ENCODE measurements at regions not wholly inside any gene's neighbourhood (a gene's known extent, or its start where the extent isn't known, plus 50 kb on each side); places are given as distances from the start of the nearest gene placed in this dataset.

DNA sequence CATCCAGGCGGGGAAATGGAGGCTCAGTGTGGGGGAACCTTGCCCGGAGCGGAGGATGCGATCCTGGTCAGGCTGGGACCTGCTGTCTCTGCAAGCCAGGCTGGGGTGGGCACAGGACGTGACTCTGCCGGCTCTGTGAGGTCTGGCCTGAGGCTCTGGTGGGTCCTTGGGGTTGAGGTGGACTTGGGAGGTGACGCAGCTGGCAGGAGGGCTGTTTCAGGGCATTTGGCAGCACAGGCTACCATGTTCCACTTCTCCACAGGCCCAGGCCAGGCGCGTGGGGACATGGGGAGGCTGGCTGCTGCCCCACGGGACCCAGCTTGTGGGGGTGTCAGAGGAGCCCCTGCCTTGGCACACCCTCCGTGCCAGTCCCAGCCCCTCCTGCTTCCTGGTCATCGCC, 1199.7 kb downstream of the BRD1 start:
- Histone ChIP-seq H3K79me2 (ENCODE audit: insufficient read depth, low read length) (no peaks in the 10 kb centered on the region), H3K4me3 (ENCODE audit: insufficient read depth, low read length, poor library complexity, severe bottlenecking) (no peak overlapping the region), H3K27me3 (ENCODE audit: low read length) (no peaks in the 10 kb centered on the region), H3F3A (ENCODE audit: insufficient read depth) (no peaks in the 10 kb centered on the region), H3K9me3 (ENCODE audit: insufficient read depth, low read length) (no peaks in the 10 kb centered on the region), H2AFZ (ENCODE audit: low read depth, low read length, severe bottlenecking) (no peak overlapping the region), H3K27ac (ENCODE audit: low read depth, low read length) (no peak overlapping the region), H3K9me2 (replicated peaks; ENCODE audit: insufficient read depth, low read length) (no peaks in the 10 kb centered on the region), H4K20me1 (ENCODE audit: low read depth, low read length) (no peaks in the 10 kb centered on the region), H3K4me2 (ENCODE audit: low read depth, low read length, poor library complexity, severe bottlenecking) (no peak overlapping the region), H3K9ac (ENCODE audit: low read length) (no peak overlapping the region), H3K36me3 (ENCODE audit: low read length) (no peaks in the 10 kb centered on the region)
- TF ChIP-seq, protein P1, sequence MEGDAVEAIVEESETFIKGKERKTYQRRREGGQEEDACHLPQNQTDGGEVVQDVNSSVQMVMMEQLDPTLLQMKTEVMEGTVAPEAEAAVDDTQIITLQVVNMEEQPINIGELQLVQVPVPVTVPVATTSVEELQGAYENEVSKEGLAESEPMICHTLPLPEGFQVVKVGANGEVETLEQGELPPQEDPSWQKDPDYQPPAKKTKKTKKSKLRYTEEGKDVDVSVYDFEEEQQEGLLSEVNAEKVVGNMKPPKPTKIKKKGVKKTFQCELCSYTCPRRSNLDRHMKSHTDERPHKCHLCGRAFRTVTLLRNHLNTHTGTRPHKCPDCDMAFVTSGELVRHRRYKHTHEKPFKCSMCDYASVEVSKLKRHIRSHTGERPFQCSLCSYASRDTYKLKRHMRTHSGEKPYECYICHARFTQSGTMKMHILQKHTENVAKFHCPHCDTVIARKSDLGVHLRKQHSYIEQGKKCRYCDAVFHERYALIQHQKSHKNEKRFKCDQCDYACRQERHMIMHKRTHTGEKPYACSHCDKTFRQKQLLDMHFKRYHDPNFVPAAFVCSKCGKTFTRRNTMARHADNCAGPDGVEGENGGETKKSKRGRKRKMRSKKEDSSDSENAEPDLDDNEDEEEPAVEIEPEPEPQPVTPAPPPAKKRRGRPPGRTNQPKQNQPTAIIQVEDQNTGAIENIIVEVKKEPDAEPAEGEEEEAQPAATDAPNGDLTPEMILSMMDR (IDR thresholded peaks at IDR 0.05; ENCODE audit: insufficient read depth, low read length, poor library complexity, severe bottlenecking): no peak
- TF ChIP-seq EZH2phosphoT487 (conservative IDR thresholded peaks at IDR 0.05; ENCODE audit: low read length): no peak

DNA sequence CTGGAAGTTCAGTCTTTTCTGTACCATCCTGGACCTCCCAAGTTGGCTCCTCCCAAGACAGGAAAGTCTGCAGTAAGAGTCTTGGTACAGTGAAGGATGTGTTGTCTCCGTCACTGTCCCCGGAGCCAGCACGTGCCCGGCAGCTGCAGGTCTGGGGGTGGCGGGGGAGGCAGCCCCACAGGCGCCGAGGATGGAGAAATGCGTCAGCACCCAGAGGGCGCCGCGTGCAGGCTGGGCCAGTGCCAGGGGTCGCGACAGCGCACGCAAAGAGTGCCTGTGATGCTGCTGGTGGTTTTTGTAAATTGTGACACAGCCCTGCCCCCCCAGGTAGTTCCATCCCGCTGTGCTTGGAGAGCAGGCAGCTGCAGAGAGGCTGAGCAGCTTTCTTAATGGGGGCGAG, 1200.5 kb downstream of the BRD1 start:
- H3K9ac ChIP-seq (ENCODE audit: low read length): no peak overlapping the region
- no peak overlapping the region for H3K4me2 ChIP-seq (ENCODE audit: low read depth, low read length, poor library complexity, severe bottlenecking)
- no peak overlapping the region for H3K27ac ChIP-seq (ENCODE audit: low read depth, low read length)

GRCh38 chr22:48624401-48624800, 1203.3 kb downstream of the BRD1 start:
- H3K36me3 ChIP-seq (ENCODE audit: low read length): no peaks in the 10 kb centered on the region
- TF ChIP-seq EZH2phosphoT487 (conservative IDR thresholded peaks at IDR 0.05; ENCODE audit: low read length): no peak
- TF ChIP-seq, protein P1 (IDR thresholded peaks at IDR 0.05; ENCODE audit: insufficient read depth, low read length, poor library complexity, severe bottlenecking): no peak
- no peaks in the 10 kb centered on the region for H3K9me3 ChIP-seq (ENCODE audit: insufficient read depth, low read length)
- H3K27me3 ChIP-seq (ENCODE audit: low read length): no peaks in the 10 kb centered on the region
- H2AFZ ChIP-seq (ENCODE audit: low read depth, low read length, severe bottlenecking): no peak overlapping the region
- no peaks in the 10 kb centered on the region for H3K9me2 ChIP-seq (replicated peaks; ENCODE audit: insufficient read depth, low read length)
- H3K79me2 ChIP-seq (ENCODE audit: insufficient read depth, low read length): no peaks in the 10 kb centered on the region
- no peak overlapping the region for H3K4me3 ChIP-seq (ENCODE audit: insufficient read depth, low read length, poor library complexity, severe bottlenecking)
- no peaks in the 10 kb centered on the region for H3F3A ChIP-seq (ENCODE audit: insufficient read depth)
- no peak overlapping the region for H3K9ac ChIP-seq (ENCODE audit: low read length)
- H4K20me1 ChIP-seq (ENCODE audit: low read depth, low read length): no peaks in the 10 kb centered on the region
- no peak overlapping the region for H3K27ac ChIP-seq (ENCODE audit: low read depth, low read length)
- no peak overlapping the region for H3K4me2 ChIP-seq (ENCODE audit: low read depth, low read length, poor library complexity, severe bottlenecking)

More for the DNA sequence above, 1200.5 kb downstream of the BRD1 start:
- Histone ChIP-seq H3K27me3 (ENCODE audit: low read length) (no peaks in the 10 kb centered on the region), H3K36me3 (ENCODE audit: low read length) (no peaks in the 10 kb centered on the region), H3K79me2 (ENCODE audit: insufficient read depth, low read length) (no peaks in the 10 kb centered on the region), H3K9me2 (replicated peaks; ENCODE audit: insufficient read depth, low read length) (no peaks in the 10 kb centered on the region), H4K20me1 (ENCODE audit: low read depth, low read length) (no peaks in the 10 kb centered on the region), H3K9me3 (ENCODE audit: insufficient read depth, low read length) (no peaks in the 10 kb centered on the region), H3K4me3 (ENCODE audit: insufficient read depth, low read length, poor library complexity, severe bottlenecking) (no peak overlapping the region), H2AFZ (ENCODE audit: low read depth, low read length, severe bottlenecking) (no peak overlapping the region), H3F3A (ENCODE audit: insufficient read depth) (no peaks in the 10 kb centered on the region)
- TF ChIP-seq, protein P1 (IDR thresholded peaks at IDR 0.05; ENCODE audit: insufficient read depth, low read length, poor library complexity, severe bottlenecking): no peak
